IMR-90 (cell line): ENCODE measurements at regions not wholly inside any gene's neighbourhood (a gene's known extent, or its start where the extent isn't known, plus 50 kb on each side); places are given as distances from the start of the nearest gene placed in this dataset.

Experiments used
- ATAC-seq: fragments of 200-7000 bp; cut with Tn5 transposase; 2 replicates; pipeline ENCODE4 v1.9.1; 2020; ENCODE audit warnings: low read depth, mild to moderate bottlenecking, moderate library complexity
- BruUV-seq: library from RNA; stranded (reverse); fragments of 400-500 nt; replicated peaks from 2 replicates; lab custom pipeline; 2021; lab: Mats Ljungman, UMichigan
- CTCF ChIA-PET: fragments of 300-600 bp; formaldehyde crosslinking; extraction: SDS; loops from one replicate; lab custom pipeline; 2021; ENCODE audit warnings: antibody characterized with exemption; lab: Yijun Ruan, JAX
- POLR2A ChIA-PET: fragments of 300-600 bp; sonication (Branson Sonifier 250); formaldehyde crosslinking; loops from one replicate; lab custom pipeline; 2022; ENCODE audit warnings: antibody characterized with exemption; ENCODE audit not compliant: unreplicated experiment; lab: Charles Lee
- DNase-seq: peaks from one replicate; pipeline ENCODE4 v3.0.0; 2013
- H2AFZ ChIP-seq: replicated peaks from 2 replicates; pipeline ENCODE3; 2013; ENCODE audit warnings: low read length, mild to moderate bottlenecking; ENCODE audit not compliant: poor library complexity
- H2AK5ac ChIP-seq: 2 replicates; pipeline ENCODE4 v1.6.1; 2013; ENCODE audit warnings: low read depth, low read length, inconsistent platforms
- H2AK9ac ChIP-seq: replicated peaks from 2 replicates; pipeline ENCODE3; 2013; ENCODE audit warnings: mild to moderate bottlenecking, low read depth, low read length, moderate library complexity; ENCODE audit not compliant: poor library complexity
- H2BK120ac ChIP-seq: 2 replicates; pipeline ENCODE4 v1.6.1; 2013; ENCODE audit warnings: low read depth, low read length, inconsistent platforms
- H2BK15ac ChIP-seq: 3 replicates; pipeline ENCODE4 v1.6.1; 2013; ENCODE audit warnings: low read depth, low read length, inconsistent platforms
- H2BK20ac ChIP-seq: 2 replicates; pipeline ENCODE4 v1.6.1; 2013; ENCODE audit warnings: low read depth, mild to moderate bottlenecking, inconsistent platforms, low read length, moderate library complexity
- H2BK5ac ChIP-seq: 2 replicates; pipeline ENCODE4 v1.6.1; 2013; ENCODE audit warnings: mild to moderate bottlenecking, low read depth, low read length, inconsistent platforms; ENCODE audit not compliant: poor library complexity, severe bottlenecking
- H3K14ac ChIP-seq: replicated peaks from 2 replicates; pipeline ENCODE4 v1.6.1; 2013; ENCODE audit warnings: low read depth, low read length, inconsistent platforms
- H3K18ac ChIP-seq: 2 replicates; pipeline ENCODE4 v1.6.1; 2013; ENCODE audit warnings: low read depth, low read length, control low read depth
- H3K23ac ChIP-seq: 2 replicates; pipeline ENCODE4 v1.6.1; 2013; ENCODE audit warnings: low read depth, low read length, inconsistent platforms
- H3K27ac ChIP-seq: 2 replicates; pipeline ENCODE4 v1.5.1; 2013; ENCODE audit warnings: mild to moderate bottlenecking, control low read depth, low read length; ENCODE audit not compliant: insufficient read depth
- H3K27me3 ChIP-seq: 2 replicates; pipeline ENCODE4 v1.6.1; 2013; ENCODE audit warnings: low read length; ENCODE audit not compliant: control insufficient read depth, insufficient read depth
- H3K36me3 ChIP-seq: 2 replicates; pipeline ENCODE4 v1.6.1; 2013; ENCODE audit warnings: low read length, mixed read lengths; ENCODE audit not compliant: control insufficient read depth, insufficient read depth
- H3K4ac ChIP-seq: 2 replicates; pipeline ENCODE4 v1.6.1; 2013; ENCODE audit warnings: low read depth, low read length, inconsistent platforms
- H3K4me1 ChIP-seq: 2 replicates; pipeline ENCODE4 v1.6.1; 2013; ENCODE audit warnings: low read length, mixed read lengths; ENCODE audit not compliant: control insufficient read depth, insufficient read depth
- H3K4me2 ChIP-seq: 2 replicates; pipeline ENCODE4 v1.6.1; 2013; ENCODE audit warnings: low read depth, mild to moderate bottlenecking, control low read depth, low read length, moderate library complexity
- H3K4me3 ChIP-seq: 2 replicates; pipeline ENCODE4 v1.5.1; 2013; ENCODE audit warnings: low read depth, mild to moderate bottlenecking, control low read depth, low read length, moderate library complexity; ENCODE audit not compliant: insufficient read depth
- H3K56ac ChIP-seq: 2 replicates; pipeline ENCODE4 v1.6.1; 2013; ENCODE audit warnings: low read length, inconsistent platforms; ENCODE audit not compliant: insufficient read depth; ENCODE audit errors: extremely low read depth
- H3K79me1 ChIP-seq, 2 experiments: 2 replicates each; pipeline ENCODE4 v1.6.1; 2013; ENCODE audit warnings: low read length in 2 of 2, inconsistent platforms in 1 of 2, low read depth in 1 of 2
- H3K9ac ChIP-seq: 2 replicates; pipeline ENCODE4 v1.6.1; 2013; ENCODE audit warnings: low read depth, low read length, control low read depth
- H3K9me1 ChIP-seq: 2 replicates; pipeline ENCODE4 v1.6.1; 2013; ENCODE audit warnings: low read length, inconsistent platforms; ENCODE audit not compliant: insufficient read depth
- H3K9me3 ChIP-seq: 2 replicates; pipeline ENCODE4 v1.6.1; 2013; ENCODE audit warnings: low read length; ENCODE audit not compliant: control insufficient read depth, insufficient read depth
- H4K20me1 ChIP-seq: 2 replicates; pipeline ENCODE4 v1.6.1; 2013; ENCODE audit warnings: low read length, inconsistent platforms; ENCODE audit not compliant: insufficient read depth
- H4K5ac ChIP-seq: 2 replicates; pipeline ENCODE4 v1.6.1; 2013; ENCODE audit warnings: mild to moderate bottlenecking, low read depth, low read length, control low read depth
- H4K8ac ChIP-seq, 2 experiments: 2 replicates each; pipeline ENCODE4 v1.6.1; 2013; ENCODE audit warnings: low read depth in 2 of 2, low read length in 2 of 2, control low read depth in 1 of 2, inconsistent platforms in 1 of 2
- H4K91ac ChIP-seq: 2 replicates; pipeline ENCODE4 v1.6.1; 2013; ENCODE audit warnings: low read depth, low read length, inconsistent platforms; ENCODE audit not compliant: insufficient read depth
- BHLHE40 ChIP-seq: fragments of 150-350 bp; IDR thresholded peaks from 2 replicates; pipeline ENCODE4 v1.6.1; 2016; ENCODE audit warnings: mild to moderate bottlenecking, low read depth, low read length
- CEBPB ChIP-seq: IDR thresholded peaks from 2 replicates; pipeline ENCODE4 v1.6.1; 2012; ENCODE audit warnings: low read depth, low read length, improper control_type of control experiment
- CHD1 ChIP-seq: IDR thresholded peaks from 2 replicates; pipeline ENCODE4 v1.6.1; 2012; ENCODE audit warnings: low read depth, low read length, improper control_type of control experiment
- FOS ChIP-seq: fragments of 150-350 bp; IDR thresholded peaks from 2 replicates; pipeline ENCODE4 v1.6.1; 2016; ENCODE audit warnings: low read depth, low read length
- MAFK ChIP-seq: IDR thresholded peaks from 2 replicates; pipeline ENCODE4 v1.6.1; 2012; ENCODE audit warnings: low read depth, low read length, improper control_type of control experiment
- MAZ ChIP-seq: IDR thresholded peaks from 2 replicates; pipeline ENCODE4 v1.6.1; 2012; ENCODE audit warnings: low read depth, mild to moderate bottlenecking, low read length, improper control_type of control experiment, moderate library complexity, borderline replicate concordance
- MXI1 ChIP-seq: IDR thresholded peaks from 2 replicates; pipeline ENCODE4 v1.6.1; 2012; ENCODE audit warnings: low read depth, mild to moderate bottlenecking, low read length, moderate library complexity, borderline replicate concordance
- NFE2L2 ChIP-seq: fragments of 150-350 bp; IDR thresholded peaks from 2 replicates; pipeline ENCODE4 v1.6.1; 2016; ENCODE audit warnings: low read depth, mild to moderate bottlenecking, low read length
- POLR2A ChIP-seq: IDR thresholded peaks from 2 replicates; pipeline ENCODE4 v1.6.1; 2012; ENCODE audit warnings: mild to moderate bottlenecking, low read depth, low read length
- RAD21 ChIP-seq: IDR thresholded peaks from 2 replicates; pipeline ENCODE4 v1.6.1; 2012; ENCODE audit warnings: low read length, improper control_type of control experiment
- RCOR1 ChIP-seq: IDR thresholded peaks from 2 replicates; pipeline ENCODE4 v1.6.1; 2012; ENCODE audit warnings: mild to moderate bottlenecking, low read length, improper control_type of control experiment; ENCODE audit not compliant: insufficient replicate concordance
- RFX5 ChIP-seq: IDR thresholded peaks from 2 replicates; pipeline ENCODE4 v1.8.0; 2012; ENCODE audit warnings: low read depth, mild to moderate bottlenecking, low read length, moderate library complexity
- SMC3 ChIP-seq: fragments of 150-350 bp; IDR thresholded peaks from 2 replicates; pipeline ENCODE4 v1.6.1; 2016; ENCODE audit warnings: low read depth, mild to moderate bottlenecking, antibody characterized with exemption, low read length, moderate library complexity
- WGBS, 2 experiments: methylation state at CpG; one replicate each; pipeline versions ENCODE4 v1.1.5 to v1.1.7; 2013; ENCODE audit warnings: missing lambda C conversion rate in 2 of 2; ENCODE audit not compliant: insufficient read length in 1 of 2; ENCODE audit errors: extremely low coverage in 2 of 2; 5-methylcytosine and 5-hydroxymethylcytosine counted together
- dilution Hi-C: fragments of 300-500 bp; cut with HindIII; formaldehyde crosslinking; loops from one replicate; pipeline ENCODE4 v1.14.3; 2018; ENCODE audit warnings: low sequenced_read_pairs; ENCODE audit not compliant: unreplicated experiment
- in situ Hi-C: fragments of 300-500 bp; cut with MboI; formaldehyde crosslinking; loops from 3 replicates; pipeline ENCODE4 v1.14.3; 2019; ENCODE audit warnings: low sequenced_read_pairs, inconsistent platforms, mixed read lengths
- intact Hi-C: fragments of 100-400 bp; cut with micrococcal nuclease; formaldehyde crosslinking; loops from 2 replicates; pipeline ENCODE4 v1.10.0; 2022
- TF ChIP-seq, protein P1 (sequence below): conservative IDR thresholded peaks from 2 replicates; pipeline ENCODE4 v1.5.1; 2012; ENCODE audit warnings: mild to moderate bottlenecking, low read depth, low read length, improper control_type of control experiment
- TF ChIP-seq, protein P2 (sequence below): fragments of 150-350 bp; IDR thresholded peaks from 2 replicates; pipeline ENCODE4 v1.6.1; 2017; ENCODE audit warnings: mild to moderate bottlenecking, antibody characterized with exemption, low read length, low read depth
- TF ChIP-seq, protein P3 (sequence below): fragments of 150-350 bp; IDR thresholded peaks from 2 replicates; pipeline ENCODE4 v1.6.1; 2016; ENCODE audit warnings: low read depth, mild to moderate bottlenecking, low read length, moderate library complexity, borderline replicate concordance

DNA sequence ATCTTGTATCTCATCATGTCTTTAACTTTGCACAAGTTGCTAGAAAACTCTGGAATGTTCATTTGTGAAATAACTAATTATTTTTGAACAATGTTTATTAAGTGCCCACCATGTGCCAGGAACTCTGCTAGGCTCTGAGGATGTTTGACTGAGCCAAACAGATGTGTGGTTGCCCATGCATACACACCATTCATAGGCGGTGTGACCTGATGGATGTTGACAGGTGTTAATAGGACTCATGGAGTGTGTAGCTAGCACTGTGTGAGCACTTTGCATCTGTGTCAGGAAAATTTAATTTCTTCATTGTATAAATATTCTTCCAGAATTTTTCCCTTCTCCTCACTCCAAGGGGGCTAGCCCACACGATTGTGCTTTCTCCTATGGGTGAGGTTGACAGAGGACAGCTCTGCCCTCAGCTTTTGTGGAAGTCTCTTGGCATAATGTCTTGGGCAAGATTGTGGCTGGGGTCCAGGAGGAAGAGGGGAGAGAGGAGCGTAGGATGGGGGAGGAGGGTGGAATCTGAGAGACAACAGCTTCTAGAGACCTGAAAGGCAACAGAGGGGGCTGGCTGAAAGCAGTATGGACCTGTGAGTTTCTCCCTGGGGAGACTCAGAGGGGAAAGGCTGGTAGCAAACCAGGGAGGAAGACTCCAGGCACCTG is 214.6 kb upstream of the CXCR4 start:
- in situ Hi-C loops: no loop called here

More for the DNA sequence above, 214.6 kb upstream of the CXCR4 start:
- Histone ChIP-seq H3K23ac (no peak overlapping the region), H3K18ac (no peak overlapping the region), H2AK9ac (no peak overlapping the region), H3K4me3 (no peak overlapping the region), H3K27me3 (no peaks in the 10 kb centered on the region), H2AK5ac (no peak overlapping the region), H2AFZ (no peak overlapping the region), H3K9me3 (no peaks in the 10 kb centered on the region; the same call in 1 of the 2 replicates), H3K9ac (no peak overlapping the region), H3K4me2 (no peak overlapping the region), H3K27ac (no peak overlapping the region), H3K56ac (no peak overlapping the region), H4K91ac (no peak overlapping the region), H4K20me1 (no peaks in the 10 kb centered on the region), H2BK5ac (no peak overlapping the region), H3K9me1 (no peaks in the 10 kb centered on the region), H4K8ac (no peak overlapping the region), H3K36me3 (no peaks in the 10 kb centered on the region), H3K4ac (no peak overlapping the region), H2BK15ac (no peak overlapping the region), H2BK20ac (no peak overlapping the region), H4K5ac (no peak overlapping the region), H3K14ac (no peak overlapping the region), H2BK120ac (no peak overlapping the region), H3K79me1 (no peaks in the 10 kb centered on the region), H3K4me1 (no peaks in the 10 kb centered on the region)
- ATAC-seq (no peak), DNase-seq (no peak)
- ChIA-PET CTCF (no interaction called here), POLR2A (no interaction called here)
- WGBS, 2 experiments: no CpG with 5 or more reads among the region's 3 CpGs
- no TSS peak for BruUV-seq
- dilution Hi-C loops: no loop called here
- TF ChIP-seq NFE2L2 (no peak), CEBPB (no peak), POLR2A (no peak), CHD1 (no peak), FOS (no peak), SMC3 (no peak), MAZ (no peak), RAD21 (no peak), BHLHE40 (no peak), MAFK (no peak), RCOR1 (no peak), RFX5 (no peak), MXI1 (no peak)
- TF ChIP-seq, protein P1, sequence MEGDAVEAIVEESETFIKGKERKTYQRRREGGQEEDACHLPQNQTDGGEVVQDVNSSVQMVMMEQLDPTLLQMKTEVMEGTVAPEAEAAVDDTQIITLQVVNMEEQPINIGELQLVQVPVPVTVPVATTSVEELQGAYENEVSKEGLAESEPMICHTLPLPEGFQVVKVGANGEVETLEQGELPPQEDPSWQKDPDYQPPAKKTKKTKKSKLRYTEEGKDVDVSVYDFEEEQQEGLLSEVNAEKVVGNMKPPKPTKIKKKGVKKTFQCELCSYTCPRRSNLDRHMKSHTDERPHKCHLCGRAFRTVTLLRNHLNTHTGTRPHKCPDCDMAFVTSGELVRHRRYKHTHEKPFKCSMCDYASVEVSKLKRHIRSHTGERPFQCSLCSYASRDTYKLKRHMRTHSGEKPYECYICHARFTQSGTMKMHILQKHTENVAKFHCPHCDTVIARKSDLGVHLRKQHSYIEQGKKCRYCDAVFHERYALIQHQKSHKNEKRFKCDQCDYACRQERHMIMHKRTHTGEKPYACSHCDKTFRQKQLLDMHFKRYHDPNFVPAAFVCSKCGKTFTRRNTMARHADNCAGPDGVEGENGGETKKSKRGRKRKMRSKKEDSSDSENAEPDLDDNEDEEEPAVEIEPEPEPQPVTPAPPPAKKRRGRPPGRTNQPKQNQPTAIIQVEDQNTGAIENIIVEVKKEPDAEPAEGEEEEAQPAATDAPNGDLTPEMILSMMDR: no peak
- TF ChIP-seq, protein P2, sequence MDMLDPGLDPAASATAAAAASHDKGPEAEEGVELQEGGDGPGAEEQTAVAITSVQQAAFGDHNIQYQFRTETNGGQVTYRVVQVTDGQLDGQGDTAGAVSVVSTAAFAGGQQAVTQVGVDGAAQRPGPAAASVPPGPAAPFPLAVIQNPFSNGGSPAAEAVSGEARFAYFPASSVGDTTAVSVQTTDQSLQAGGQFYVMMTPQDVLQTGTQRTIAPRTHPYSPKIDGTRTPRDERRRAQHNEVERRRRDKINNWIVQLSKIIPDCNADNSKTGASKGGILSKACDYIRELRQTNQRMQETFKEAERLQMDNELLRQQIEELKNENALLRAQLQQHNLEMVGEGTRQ: no peak
- TF ChIP-seq, protein P3, sequence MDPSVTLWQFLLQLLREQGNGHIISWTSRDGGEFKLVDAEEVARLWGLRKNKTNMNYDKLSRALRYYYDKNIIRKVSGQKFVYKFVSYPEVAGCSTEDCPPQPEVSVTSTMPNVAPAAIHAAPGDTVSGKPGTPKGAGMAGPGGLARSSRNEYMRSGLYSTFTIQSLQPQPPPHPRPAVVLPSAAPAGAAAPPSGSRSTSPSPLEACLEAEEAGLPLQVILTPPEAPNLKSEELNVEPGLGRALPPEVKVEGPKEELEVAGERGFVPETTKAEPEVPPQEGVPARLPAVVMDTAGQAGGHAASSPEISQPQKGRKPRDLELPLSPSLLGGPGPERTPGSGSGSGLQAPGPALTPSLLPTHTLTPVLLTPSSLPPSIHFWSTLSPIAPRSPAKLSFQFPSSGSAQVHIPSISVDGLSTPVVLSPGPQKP: no peak
- intact Hi-C loops: no loop called here
